ENCODE measurements at regions not wholly inside any gene's neighbourhood (a gene's known extent, or its start where the extent isn't known, plus 50 kb on each side); places are given as distances from the start of the nearest gene placed in this dataset.

- Histone ChIP-seq H3K36me3 (ENCODE audit: low read depth, missing control alignments) (no peaks in the 10 kb centered on the region), H3K4me3 (no peak overlapping the region), H3K9me3 (no peaks in the 10 kb centered on the region), H3K4me1 (no peaks in the 10 kb centered on the region), H3K27ac (no peak overlapping the region), H3K27me3 (no peaks in the 10 kb centered on the region)
- intact Hi-C loops (cut with DNase I; ENCODE audit: low total_unique reads) = no loop called here
- DNase-seq = no peak
- WGBS, 2 donors = 91 to 96% methylated on average over 3 of the region's 3 CpGs
- TF ChIP-seq POLR2A (IDR thresholded peaks at IDR 0.05) (no peak), CTCF (IDR thresholded peaks at IDR 0.05) (no peak)
These were observed 78.2 kb upstream of the ASCC3 start for GRCh38 chr6:100959280-100959679.

- TF ChIP-seq POLR2A (IDR thresholded peaks at IDR 0.05) (no peak), CTCF (IDR thresholded peaks at IDR 0.05) (no peak)
- no peak overlapping the region for H3K4me3 ChIP-seq
- no peak for DNase-seq
- H3K27me3 ChIP-seq = no peaks in the 10 kb centered on the region
- no peaks in the 10 kb centered on the region for H3K4me1 ChIP-seq
- intact Hi-C loops (cut with DNase I; ENCODE audit: low total_unique reads) = no loop called here
- no peaks in the 10 kb centered on the region for H3K9me3 ChIP-seq
- 86 to 92% methylated on average over 1 of the region's 1 CpG for WGBS, 2 donors
- no peaks in the 10 kb centered on the region for H3K36me3 ChIP-seq (ENCODE audit: low read depth, missing control alignments)
- H3K27ac ChIP-seq = no peak overlapping the region
These were observed 81.3 kb upstream of the ASCC3 start for GRCh38 chr6:100962466-100962865.

- Histone ChIP-seq H3K27me3 (no peaks in the 10 kb centered on the region), H3K27ac (no peak overlapping the region), H3K36me3 (ENCODE audit: low read depth, missing control alignments) (no peaks in the 10 kb centered on the region), H3K4me3 (no peak overlapping the region), H3K4me1 (no peaks in the 10 kb centered on the region), H3K9me3 (no peaks in the 10 kb centered on the region)
- DNase-seq = no peak
- intact Hi-C loops (cut with DNase I; ENCODE audit: low total_unique reads) = no loop called here
- no peak for TF ChIP-seq POLR2A (IDR thresholded peaks at IDR 0.05)
- no peak for TF ChIP-seq CTCF (IDR thresholded peaks at IDR 0.05)
These were observed 83.9 kb upstream of the ASCC3 start for GRCh38 chr6:100965067-100965466.

- no peak for DNase-seq
- no peaks in the 10 kb centered on the region for H3K36me3 ChIP-seq (ENCODE audit: low read depth, missing control alignments)
- no peak overlapping the region for H3K27ac ChIP-seq
- 94 to 100% methylated on average over 1 to 6 of the region's 6 CpGs for WGBS, 2 donors
- no peaks in the 10 kb centered on the region for H3K9me3 ChIP-seq
- no peaks in the 10 kb centered on the region for H3K4me1 ChIP-seq
- TF ChIP-seq CTCF (IDR thresholded peaks at IDR 0.05) = no peak
- no peak for TF ChIP-seq POLR2A (IDR thresholded peaks at IDR 0.05)
- H3K27me3 ChIP-seq = no peaks in the 10 kb centered on the region
- intact Hi-C loops (cut with DNase I; ENCODE audit: low total_unique reads) = no loop called here
- H3K4me3 ChIP-seq = no peak overlapping the region
These were observed 87.8 kb upstream of the ASCC3 start for GRCh38 chr6:100968949-100969348.

GRCh38 chr6:100979267-100979666 lies 98.1 kb upstream of the ASCC3 start:
- Histone ChIP-seq H3K9me3 (no peaks in the 10 kb centered on the region), H3K4me3 (no peak overlapping the region), H3K27ac (no peak overlapping the region), H3K27me3 (no peaks in the 10 kb centered on the region), H3K4me1 (no peaks in the 10 kb centered on the region), H3K36me3 (ENCODE audit: low read depth, missing control alignments) (no peaks in the 10 kb centered on the region)
- no peak for DNase-seq
- TF ChIP-seq POLR2A (IDR thresholded peaks at IDR 0.05) (no peak), CTCF (IDR thresholded peaks at IDR 0.05) (no peak)
- intact Hi-C loops (cut with DNase I; ENCODE audit: low total_unique reads) = no loop called here
- 65 to 68% methylated on average over 4 of the region's 4 CpGs for WGBS, 2 donors
